ENCODE measurements at regions not wholly inside any gene's neighbourhood (a gene's known extent, or its start where the extent isn't known, plus 50 kb on each side); places are given as distances from the start of the nearest gene placed in this dataset.
"Not testable (repeated sequence)": the region's sequence is repeated elsewhere in the genome, so short reads cannot be mapped to it uniquely, and the experiment has no call there.

DNA sequence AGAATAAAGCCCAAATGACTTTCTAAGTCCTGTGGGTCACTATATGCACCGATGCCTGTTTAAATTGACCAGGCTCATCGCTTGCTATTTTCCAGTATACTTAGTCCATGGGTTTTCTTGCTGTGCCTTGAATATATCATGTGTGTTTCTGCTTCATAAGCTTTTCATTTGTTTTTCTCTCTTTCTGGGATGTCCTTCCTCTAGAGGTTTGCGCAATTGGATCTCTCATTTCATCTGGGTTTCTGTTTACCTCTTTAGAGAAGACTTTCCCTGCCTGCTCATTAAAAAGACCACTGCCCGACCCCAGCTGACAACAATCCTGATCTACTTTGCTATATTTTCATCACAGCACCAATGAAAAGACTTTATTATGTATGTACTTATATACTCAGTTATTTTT lies 150.9 kb upstream of the CYRIA start:
- DNase-seq (ENCODE audit: low spot score) = no peak

DNA sequence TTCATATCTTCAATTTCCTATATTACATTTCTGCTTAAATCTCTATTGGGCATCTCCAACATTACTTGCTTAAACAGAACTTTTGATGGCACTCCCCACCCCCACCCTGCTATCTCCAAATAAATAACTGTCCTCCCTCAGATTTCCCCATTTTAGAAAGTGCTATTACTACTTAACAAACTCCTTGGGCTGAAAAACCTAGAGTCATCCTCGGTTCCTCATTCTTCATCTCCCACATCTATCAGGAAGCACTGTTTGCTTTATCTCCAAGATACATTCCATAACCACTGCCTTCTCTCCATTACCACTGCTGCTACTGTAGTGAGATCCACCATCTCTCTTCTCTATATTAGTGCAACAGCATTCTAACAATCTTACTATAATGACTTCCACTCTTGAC lies 150.4 kb upstream of the CYRIA start:
- no peak for DNase-seq (ENCODE audit: low spot score)

DNA sequence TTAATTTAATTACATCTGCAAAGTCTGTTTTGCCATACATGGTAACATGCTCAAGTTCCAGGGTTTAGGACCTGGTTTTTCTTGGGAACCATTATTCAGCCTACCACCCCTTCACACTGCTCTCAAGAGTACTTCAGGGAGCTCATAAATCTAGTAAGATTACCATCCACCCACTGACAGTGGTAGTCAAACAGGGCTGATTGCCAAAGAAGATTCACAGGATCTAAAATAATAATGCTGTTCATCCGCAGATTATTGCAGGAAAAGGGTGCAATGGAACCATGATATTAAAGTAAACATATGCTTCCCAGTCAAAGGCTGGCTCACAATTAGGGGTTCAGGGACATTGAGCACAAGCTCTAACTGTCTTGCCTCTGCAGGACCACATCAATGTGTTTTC lies 148.0 kb upstream of the CYRIA start:
- no peak for DNase-seq (ENCODE audit: low spot score)

DNA sequence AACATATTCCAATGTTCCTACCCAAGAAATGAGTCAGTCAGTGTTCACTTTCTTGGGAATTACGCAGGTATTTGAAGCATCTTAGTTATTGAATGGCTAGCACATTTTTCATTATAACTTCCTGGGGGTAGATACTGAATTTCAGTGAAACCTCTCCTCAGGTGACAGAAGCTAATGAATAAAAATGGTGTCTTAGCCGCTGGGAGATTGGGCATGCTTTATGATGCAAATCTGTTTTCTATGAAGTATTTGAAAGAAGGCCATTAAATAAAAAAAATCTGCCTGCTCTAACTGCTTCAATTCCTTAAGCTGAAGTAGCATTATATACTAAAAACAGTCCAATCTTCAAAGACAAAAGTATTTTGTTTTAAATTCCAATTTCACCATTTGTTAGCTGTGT lies 132.8 kb upstream of the CYRIA start:
- DNase-seq (ENCODE audit: low spot score) = no peak

DNA sequence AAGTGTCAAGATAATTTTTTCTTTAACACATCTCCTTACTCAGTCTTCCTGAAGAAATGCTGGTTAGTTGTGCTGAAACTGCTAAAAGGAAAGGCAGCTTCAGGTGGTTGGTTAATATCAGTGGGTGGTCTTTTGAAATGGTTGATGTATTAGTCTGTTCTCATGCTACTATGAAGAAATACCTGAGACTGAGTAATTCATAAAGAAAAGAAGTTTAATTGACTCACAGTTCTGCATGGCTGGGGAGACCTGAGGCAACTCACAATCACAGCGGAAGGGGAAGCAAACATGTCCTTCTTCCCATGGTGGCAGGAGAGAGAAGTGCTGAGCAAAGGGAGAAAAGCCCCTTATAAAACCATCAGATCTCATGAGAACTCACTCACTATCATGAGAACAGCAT lies 125.9 kb upstream of the CYRIA start:
- no peak for DNase-seq (ENCODE audit: low spot score)

DNA sequence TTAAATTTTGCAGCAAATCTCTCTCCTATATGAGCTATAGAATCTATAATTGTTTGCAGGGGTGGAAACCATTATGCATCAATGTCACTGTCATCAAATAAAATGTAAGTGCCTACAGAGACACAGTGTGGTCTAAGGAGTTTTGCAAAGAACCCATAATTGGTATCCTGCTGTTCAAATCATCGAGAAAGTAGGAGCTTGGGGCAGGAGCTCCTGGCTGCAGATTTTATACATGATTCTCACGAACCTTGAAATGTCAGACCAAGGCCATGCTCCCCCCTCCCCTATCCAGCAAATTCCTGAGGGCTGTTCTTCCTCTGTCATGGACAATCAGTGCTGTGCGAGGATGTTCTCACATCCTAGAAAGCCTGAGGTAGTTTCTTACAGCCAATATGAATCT lies 119.5 kb upstream of the CYRIA start:
- no peak for DNase-seq (ENCODE audit: low spot score)

DNA sequence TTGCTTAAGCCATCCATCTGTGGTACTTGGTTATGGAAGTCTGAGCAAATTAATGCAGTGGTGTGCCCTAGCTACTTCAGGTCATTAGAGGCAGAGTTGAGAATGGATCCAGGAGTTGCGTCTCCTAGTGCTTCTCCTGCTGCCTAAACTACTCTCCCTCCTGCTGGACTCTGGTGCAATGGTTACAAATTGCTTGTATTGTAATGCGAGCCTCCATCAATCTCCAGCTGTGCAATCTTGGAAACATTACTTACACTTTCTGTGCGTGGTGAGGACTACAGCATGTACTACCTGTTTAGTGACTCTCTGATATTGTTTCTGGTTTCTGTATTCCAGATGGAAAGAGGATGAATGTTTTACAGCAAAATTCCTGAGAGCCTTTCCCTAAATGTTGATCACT lies 119.0 kb upstream of the CYRIA start:
- no peak for DNase-seq (ENCODE audit: low spot score)

DNA sequence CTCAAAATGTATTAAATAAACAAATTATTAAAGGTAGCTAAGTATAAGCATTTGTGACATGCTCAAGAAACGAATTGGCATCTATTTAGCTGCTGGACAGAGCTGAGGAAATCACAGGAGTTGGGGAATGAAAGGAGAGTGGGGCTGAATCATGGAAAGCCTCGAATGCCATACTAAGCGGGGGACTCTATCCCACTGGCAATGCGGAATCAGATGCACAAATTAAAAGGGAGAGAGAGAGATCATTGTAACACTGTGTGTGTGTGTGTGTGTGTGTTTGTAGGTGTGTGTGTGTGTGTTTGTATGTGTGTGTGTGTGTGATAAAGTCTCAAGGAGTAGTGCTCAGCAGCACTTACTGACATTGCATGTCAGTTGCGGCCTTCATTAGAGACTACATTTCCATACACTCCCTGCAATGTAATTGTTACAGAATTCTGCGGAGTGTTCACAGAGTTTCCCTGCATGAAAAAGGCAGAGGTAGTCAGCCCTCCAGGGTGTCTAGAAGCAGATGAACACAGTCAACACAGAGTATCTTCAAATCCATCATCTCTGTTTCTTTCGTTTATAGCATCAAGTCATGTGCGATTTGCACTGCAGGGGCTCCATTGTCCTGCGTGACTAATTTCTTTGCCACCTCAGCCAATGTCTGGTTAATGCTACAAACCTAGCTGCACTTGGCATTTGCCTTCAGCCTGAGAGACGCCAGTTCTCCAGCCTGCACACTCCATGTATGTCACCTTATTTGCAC lies 111.7 kb upstream of the CYRIA start:
- DNase-seq (ENCODE audit: low spot score) = no peak

DNA sequence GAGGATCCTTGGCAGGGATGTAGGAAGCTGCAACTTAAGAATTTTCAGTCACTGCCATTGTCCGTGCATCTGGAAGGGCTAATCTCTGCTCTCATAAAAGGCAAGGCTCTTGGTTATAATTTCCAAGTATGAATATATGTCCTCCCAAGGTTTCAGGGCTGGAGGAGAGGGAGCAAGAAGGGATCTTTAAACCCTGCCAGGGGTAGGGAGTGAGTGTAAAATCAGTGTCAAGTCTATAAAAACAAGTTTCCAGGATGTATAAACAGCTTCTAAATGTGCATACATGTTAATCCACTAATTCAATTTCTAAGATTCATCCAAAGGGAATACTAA lies 110.2 kb upstream of the CYRIA start:
- no peak for DNase-seq (ENCODE audit: low spot score)

DNA sequence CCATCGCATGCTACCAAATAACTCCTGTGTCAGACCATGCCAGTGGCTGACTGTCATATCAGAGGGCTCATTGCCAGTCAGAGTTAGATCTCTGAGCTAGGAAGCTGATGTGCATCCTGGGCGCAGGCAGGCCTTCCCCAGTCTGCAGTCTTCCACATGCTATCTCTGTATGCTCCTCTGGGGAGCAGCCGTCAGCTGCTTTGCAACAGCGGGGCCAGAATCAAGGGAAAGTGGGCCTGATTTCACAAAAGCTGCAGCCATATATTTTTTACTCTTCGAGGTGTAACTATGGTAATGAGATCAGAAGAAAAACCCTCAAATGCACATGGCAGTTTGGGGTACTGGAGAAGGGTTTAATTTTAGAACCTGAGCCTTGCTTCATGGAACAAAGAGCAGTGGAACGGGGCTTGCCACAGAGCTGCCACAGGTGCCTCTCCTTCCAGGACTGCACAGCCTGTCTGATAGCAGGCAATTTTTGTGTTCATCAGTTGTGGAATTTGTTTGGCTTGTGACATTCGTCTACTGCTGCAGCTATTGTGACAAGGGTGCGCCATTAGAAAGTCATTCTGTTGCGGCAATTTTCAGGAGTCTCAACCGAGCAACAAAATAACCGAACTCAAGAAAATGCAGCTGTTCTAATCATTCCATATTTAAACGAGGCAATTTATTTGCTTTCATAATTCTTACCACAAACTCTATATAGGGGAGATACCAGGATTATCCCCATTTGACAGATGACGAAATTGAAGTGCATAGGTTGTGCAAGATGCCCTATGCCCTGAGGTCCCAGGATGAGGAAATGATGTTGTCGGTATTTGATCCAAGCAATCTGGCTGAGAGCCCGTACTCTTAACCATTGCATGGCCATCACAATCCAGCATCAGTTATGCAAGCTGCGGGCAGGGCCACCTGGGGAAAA lies 109.6 kb upstream of the CYRIA start:
- no peak for DNase-seq (ENCODE audit: low spot score)

DNA sequence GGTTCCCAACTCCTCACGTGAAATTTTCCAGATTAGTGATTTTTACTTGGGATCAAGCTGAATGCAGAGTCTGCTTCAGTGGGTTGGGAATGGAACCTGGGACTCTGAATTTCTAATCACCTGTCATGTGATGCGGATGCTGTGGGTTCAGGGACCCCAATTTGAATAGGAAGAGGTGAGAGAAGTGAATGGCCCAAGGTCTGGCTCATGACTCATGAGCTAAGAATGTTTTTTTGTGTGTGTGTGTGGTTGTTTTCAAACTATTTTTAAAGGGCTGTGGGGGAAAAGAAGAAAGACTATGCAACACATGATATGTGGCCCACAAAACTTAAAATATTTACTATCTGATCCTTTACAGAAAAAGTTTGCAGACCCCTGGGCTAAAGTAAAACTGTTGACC lies 108.5 kb upstream of the CYRIA start:
- DNase-seq (ENCODE audit: low spot score) = no peak

DNA sequence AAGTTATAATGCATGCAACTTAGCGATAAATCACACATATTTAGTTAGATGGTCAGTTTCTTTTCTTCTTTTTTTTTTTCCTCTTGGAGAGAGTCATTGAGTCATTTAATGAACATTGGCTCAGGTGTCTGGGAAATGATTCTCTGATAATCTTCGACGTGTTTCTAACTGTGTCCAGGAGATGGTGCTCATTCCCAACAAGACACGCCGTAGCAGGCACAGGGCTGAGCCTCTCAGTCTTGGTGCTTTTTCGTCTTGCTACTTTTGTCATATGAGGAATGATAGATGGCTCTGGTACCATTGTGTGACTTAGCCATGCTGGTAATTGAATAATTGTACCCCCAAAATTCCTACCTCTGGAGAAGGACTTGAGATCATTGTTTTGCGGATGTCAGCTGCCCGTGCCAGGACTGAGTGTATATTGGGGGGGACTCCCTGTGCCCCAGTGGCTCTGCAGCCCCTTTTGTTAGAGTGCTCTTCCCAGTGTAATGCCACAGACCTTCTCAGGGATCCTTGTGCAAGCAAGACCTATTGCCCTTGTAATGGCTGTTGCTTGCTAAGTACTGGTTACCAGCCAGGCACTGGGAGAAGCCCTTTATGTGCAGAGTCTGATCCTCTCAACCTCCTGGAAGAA lies 107.6 kb upstream of the CYRIA start:
- DNase-seq (ENCODE audit: low spot score) = peak; percentile 63

DNA sequence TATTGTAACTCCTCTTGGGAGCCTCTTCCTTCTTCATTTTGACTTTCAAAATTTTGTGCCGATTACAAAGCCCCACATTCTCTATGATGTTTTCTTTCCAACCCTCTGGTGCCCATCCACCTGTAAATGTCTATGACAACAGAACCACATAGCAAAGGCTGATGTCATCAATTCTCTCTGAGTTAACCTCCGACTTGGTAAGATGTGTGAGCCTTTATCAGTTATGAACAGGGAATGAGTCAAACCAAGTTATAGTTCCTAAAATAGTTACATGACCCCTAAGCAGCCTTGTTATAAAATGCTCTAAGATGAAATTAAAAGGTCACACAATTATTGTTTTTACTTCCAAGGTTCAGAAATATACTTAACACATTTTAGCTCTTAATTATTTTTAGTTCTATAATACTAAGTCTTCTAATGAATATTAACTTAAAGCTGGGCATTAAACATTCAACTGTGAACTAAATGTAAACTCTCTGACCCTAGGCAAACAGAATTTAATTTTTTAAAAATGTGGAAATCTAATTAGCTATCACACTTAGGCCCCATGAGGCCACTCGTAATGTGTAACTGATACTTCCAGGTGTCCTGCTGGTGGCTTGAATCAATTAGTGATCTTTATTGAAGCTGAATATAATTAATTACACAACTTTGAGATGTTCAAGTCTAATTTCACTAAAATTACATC lies 102.3 kb upstream of the CYRIA start:
- DNase-seq (ENCODE audit: low spot score) = no peak

DNA sequence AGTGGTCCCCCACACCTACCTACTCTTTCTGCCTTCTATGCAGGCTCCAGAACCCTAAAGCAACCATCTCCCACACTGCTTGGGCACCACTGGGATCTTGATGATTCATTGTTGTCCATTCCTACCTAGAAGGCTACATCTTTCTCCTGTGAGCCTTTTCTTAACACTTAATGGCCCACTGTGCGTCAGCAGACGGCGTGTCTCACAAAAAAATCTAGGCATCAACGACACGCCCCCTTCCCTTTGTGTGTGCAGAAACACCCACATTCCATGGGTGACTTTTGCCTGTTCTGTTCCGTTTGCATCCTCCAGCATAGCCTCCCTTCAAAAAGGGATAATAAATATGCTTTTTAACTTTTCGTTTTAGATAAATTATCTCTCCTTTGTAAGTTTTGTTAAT lies 99.7 kb upstream of the CYRIA start:
- no peak for DNase-seq (ENCODE audit: low spot score)

DNA sequence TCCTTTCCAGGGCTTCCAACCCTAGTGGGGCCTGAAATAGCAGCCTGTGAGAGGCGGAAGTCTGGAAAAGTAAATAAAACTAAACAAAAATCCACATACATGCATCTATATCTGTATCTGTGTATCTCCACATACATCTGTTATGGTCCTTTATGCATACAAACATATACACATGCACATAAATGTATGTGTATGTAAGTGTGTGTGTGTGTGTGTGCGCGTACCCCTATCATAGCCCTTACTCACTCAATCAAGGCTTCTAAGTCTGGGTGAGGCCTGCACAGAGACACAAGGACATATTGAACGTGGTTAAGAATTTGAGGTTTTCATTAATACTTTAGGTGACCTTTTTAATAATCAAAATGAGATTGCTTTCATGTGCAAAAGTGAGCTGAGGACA lies 98.9 kb upstream of the CYRIA start:
- no peak for DNase-seq (ENCODE audit: low spot score)

DNA sequence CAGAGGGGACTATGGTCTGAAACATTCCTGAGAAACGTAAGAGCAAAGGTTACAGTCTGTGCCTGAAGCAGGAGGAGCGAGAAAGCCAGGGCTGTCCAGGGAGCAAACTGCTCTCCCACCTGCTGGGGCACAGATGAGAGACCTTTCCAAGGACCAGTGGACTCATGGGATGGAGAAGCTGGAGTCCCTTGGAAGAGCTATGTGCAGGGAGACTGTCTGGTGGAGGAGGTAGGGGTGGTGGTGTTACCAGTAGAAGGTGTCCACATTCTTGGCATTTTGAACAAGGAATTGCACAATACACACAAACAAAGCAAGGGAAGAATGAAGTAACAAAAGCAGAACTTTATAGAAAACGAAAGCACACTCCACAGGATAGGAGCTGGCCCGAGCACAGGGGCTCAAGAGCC lies 97.9 kb upstream of the CYRIA start:
- DNase-seq (ENCODE audit: low spot score) = no peak

DNA sequence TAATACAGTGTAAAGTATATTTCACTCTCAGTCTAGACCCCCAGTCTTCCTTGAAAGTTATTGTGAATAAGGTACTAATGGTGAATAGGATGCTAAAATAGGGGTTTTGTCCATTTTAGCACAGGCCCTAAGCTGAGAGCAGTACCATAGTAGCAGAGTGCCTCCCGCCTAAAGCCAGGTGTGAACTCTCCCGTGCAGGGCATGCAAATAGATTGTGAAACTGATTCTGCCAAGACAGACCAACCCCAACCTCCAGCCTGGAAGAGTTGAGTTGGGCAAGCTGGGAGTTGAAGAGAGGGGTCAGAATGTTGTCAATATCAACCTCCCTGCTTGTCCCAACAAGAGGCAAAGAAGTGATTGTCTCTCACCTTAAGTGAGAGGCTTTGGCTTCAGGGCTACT lies 97.4 kb upstream of the CYRIA start:
- DNase-seq (ENCODE audit: low spot score) = no peak

DNA sequence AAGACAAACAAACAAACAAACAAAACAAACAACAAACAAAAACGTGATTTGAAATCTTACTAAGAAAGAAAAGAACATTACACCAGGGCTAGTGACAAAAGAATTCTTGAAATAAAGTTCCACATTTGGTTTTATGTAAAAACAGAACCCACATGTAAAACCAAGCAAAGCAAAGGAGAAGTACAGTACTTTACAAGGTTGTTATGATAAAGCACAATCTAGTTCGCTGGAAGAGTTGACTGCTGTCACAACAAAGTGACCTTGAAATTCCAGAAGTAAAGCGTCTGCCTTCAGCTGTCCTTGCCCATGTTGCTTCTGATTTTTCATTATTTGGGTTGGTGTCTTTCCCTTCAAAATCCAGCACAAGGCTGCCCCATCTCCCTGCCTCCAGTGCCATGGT lies 94.8 kb upstream of the CYRIA start:
- no peak for DNase-seq (ENCODE audit: low spot score)

DNA sequence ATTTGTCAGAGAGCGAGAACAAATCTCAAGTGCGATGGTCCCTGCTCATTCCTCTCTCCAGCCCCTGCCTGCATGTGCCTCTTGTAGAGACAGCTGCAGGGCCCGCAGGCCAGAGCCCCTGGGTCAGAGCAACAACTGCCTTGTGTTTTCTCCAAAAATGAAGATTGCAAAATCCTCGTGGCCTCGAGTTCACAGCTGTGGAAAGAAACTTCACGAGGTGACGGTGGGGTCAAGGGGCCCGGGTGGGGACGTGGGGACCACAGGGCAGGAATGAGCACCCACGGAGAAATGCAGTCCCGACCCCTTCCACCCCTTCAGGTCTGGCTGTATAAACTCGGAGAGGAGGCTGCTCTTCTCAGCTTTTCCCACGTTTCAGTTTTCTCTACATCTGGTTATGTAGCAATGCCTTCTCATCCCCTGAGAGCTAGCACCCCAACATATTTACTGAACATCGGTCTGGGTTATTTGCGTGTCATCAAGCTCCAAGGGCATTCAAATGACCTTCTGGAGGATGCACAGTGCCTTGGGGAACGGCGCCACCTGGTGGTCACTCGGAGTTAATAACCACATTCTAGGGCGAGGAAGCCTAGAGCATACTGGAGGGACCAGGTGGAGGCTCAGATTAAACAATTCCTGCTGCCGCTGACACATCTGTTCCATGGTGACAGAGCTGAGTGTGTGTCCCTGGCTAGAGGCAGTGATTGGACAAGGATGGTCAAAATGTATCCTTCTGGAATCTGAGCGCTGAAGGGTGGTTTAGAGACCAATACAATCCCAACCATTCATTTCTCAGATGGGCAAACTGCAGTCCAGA lies 91.4 kb upstream of the CYRIA start:
- DNase-seq (ENCODE audit: low spot score) = peak; percentile 75

DNA sequence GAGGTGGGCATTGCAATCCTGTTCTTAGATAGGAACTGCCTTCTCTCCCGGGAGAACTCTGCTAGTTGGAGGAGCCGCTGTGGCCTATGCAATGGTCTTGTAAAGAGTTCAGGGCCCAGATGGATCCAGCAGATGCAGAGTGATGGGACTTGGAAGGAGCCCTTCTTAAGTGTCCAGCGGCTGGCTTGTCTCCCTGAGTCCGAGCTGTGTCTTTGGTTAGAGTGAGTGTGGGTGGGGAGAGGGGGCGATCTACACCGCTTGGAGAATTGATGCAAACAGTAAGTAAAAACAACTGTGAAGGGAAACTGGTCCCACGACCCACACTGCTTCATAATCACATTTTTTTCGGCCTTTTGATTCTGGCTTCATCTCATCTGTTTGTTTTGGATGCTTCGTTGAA lies 89.8 kb upstream of the CYRIA start:
- DNase-seq (ENCODE audit: low spot score) = no peak

DNA sequence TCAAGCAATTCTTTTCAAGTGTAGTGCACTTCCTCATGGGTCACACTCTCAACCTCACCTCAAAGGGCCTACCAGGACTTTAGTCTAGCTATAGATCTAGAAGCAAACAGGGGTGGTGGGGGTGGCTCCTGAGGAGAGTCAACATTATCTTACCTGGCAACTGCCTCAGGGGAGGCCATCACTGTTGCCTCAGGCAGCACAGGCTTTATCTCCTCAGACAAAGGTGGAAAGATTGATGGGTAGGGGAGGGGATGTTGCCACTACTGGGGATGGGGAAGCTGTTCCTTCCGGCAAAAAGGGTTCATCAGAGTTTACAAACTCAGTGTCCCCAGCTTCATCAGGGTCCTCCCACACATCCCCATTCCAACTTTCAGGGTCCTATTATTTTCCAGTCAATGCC lies 87.4 kb upstream of the CYRIA start:
- DNase-seq (ENCODE audit: low spot score) = not testable (repeated sequence)

DNA sequence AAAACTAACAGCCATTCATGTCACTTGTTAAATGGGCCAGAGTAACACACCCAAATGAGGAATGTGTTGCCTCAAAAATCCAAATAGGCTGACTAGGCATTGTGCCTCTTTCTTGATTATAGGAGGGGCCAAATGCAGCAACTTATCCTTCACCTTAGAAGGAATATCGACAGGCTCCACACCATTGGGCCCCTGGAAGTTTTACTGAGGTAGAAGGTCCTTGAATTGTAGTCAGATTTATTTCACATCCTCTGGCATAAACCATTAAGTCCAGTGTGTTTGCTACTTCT lies 85.2 kb upstream of the CYRIA start:
- not testable (repeated sequence) for DNase-seq (ENCODE audit: low spot score)

Measured in COLO829 (cell line).